ENCODE measurements at regions not wholly inside any gene's neighbourhood (a gene's known extent, or its start where the extent isn't known, plus 50 kb on each side); places are given as distances from the start of the nearest gene placed in this dataset.

- Histone ChIP-seq H3K9ac (ENCODE audit: low read length) (no peak overlapping the region), H3K4me3 (ENCODE audit: low read length) (no peak overlapping the region), H3K79me2 (ENCODE audit: low read length) (no peaks in the 10 kb centered on the region), H3K9me2 (replicated peaks; ENCODE audit: insufficient read depth, low read length) (no peaks in the 10 kb centered on the region), H3F3A (ENCODE audit: insufficient read depth, low read length) (no peaks in the 10 kb centered on the region), H3K4me2 (ENCODE audit: low read depth, low read length) (no peak overlapping the region), H3K4me1 (ENCODE audit: low read length) (no peaks in the 10 kb centered on the region), H4K20me1 (ENCODE audit: insufficient read depth, low read length) (no peaks in the 10 kb centered on the region), H2AFZ (ENCODE audit: low read length) (no peak overlapping the region), H3K27me3 (replicated peaks; ENCODE audit: insufficient read depth, low read length) (peaks cover 18% of the 10 kb centered on the region; the same call in 1 of the 2 replicates), H3K27ac (ENCODE audit: low read length) (no peak overlapping the region), H3K9me3 (replicated peaks; ENCODE audit: insufficient read depth, low read length) (no peaks in the 10 kb centered on the region), H3K36me3 (replicated peaks; ENCODE audit: insufficient read depth, low read length) (no peaks in the 10 kb centered on the region)
- TF ChIP-seq EZH2 (optimal IDR thresholded peaks at IDR 0.05; ENCODE audit: low read depth, low read length) (no peak), EZH2phosphoT487 (IDR thresholded peaks at IDR 0.05; ENCODE audit: low read length) (no peak), CTCF (IDR thresholded peaks at IDR 0.05; ENCODE audit: low read length) (no peak)
- DNase-seq: no peak
These were observed 302.2 kb downstream of the C16orf95 start for GRCh38 chr16:87015021-87015420.

- no peak overlapping the region for H3K27ac ChIP-seq (ENCODE audit: low read length)
- no peaks in the 10 kb centered on the region for H3K79me2 ChIP-seq (ENCODE audit: low read length)
- no peaks in the 10 kb centered on the region for H3K36me3 ChIP-seq (replicated peaks; ENCODE audit: insufficient read depth, low read length)
- no peaks in the 10 kb centered on the region for H3K9me3 ChIP-seq (replicated peaks; ENCODE audit: insufficient read depth, low read length)
- no peak overlapping the region for H3K9ac ChIP-seq (ENCODE audit: low read length)
- H3K4me1 ChIP-seq (ENCODE audit: low read length): no peaks in the 10 kb centered on the region
- no peak overlapping the region for H2AFZ ChIP-seq (ENCODE audit: low read length)
- H3K9me2 ChIP-seq (replicated peaks; ENCODE audit: insufficient read depth, low read length): no peaks in the 10 kb centered on the region
- no peak overlapping the region for H3K4me2 ChIP-seq (ENCODE audit: low read depth, low read length)
- TF ChIP-seq EZH2phosphoT487 (IDR thresholded peaks at IDR 0.05; ENCODE audit: low read length) (no peak), CTCF (IDR thresholded peaks at IDR 0.05; ENCODE audit: low read length) (no peak), EZH2 (optimal IDR thresholded peaks at IDR 0.05; ENCODE audit: low read depth, low read length) (no peak)
- no peaks in the 10 kb centered on the region for H4K20me1 ChIP-seq (ENCODE audit: insufficient read depth, low read length)
- H3F3A ChIP-seq (ENCODE audit: insufficient read depth, low read length): no peaks in the 10 kb centered on the region
- H3K4me3 ChIP-seq (ENCODE audit: low read length): no peak overlapping the region
- no peak for DNase-seq
- H3K27me3 ChIP-seq (replicated peaks; ENCODE audit: insufficient read depth, low read length): peaks cover 23% of the 10 kb centered on the region; the same call in 1 of the 2 replicates
These were observed 300.9 kb downstream of the C16orf95 start for GRCh38 chr16:87016046-87017035.

GRCh38 chr16:87017371-87018012 lies 299.7 kb downstream of the C16orf95 start:
- H3K36me3 ChIP-seq (replicated peaks; ENCODE audit: insufficient read depth, low read length): no peaks in the 10 kb centered on the region
- no peak for DNase-seq
- H3K4me2 ChIP-seq (ENCODE audit: low read depth, low read length): no peak overlapping the region

More at GRCh38 chr16:87017371-87018012, 299.7 kb downstream of the C16orf95 start:
- TF ChIP-seq EZH2 (optimal IDR thresholded peaks at IDR 0.05; ENCODE audit: low read depth, low read length): no peak
- TF ChIP-seq EZH2phosphoT487 (IDR thresholded peaks at IDR 0.05; ENCODE audit: low read length): no peak
- no peak for TF ChIP-seq CTCF (IDR thresholded peaks at IDR 0.05; ENCODE audit: low read length)
- Histone ChIP-seq H3K4me3 (ENCODE audit: low read length) (no peak overlapping the region), H3K4me1 (ENCODE audit: low read length) (no peaks in the 10 kb centered on the region), H4K20me1 (ENCODE audit: insufficient read depth, low read length) (no peaks in the 10 kb centered on the region), H3K9ac (ENCODE audit: low read length) (no peak overlapping the region), H2AFZ (ENCODE audit: low read length) (no peak overlapping the region), H3K9me3 (replicated peaks; ENCODE audit: insufficient read depth, low read length) (no peaks in the 10 kb centered on the region), H3K9me2 (replicated peaks; ENCODE audit: insufficient read depth, low read length) (no peaks in the 10 kb centered on the region), H3F3A (ENCODE audit: insufficient read depth, low read length) (no peaks in the 10 kb centered on the region), H3K79me2 (ENCODE audit: low read length) (no peaks in the 10 kb centered on the region), H3K27me3 (replicated peaks; ENCODE audit: insufficient read depth, low read length) (peaks cover 29% of the 10 kb centered on the region), H3K27ac (ENCODE audit: low read length) (no peak overlapping the region)
